Neural cell (in vitro differentiated cells): ENCODE measurements at regions not wholly inside any gene's neighbourhood (a gene's known extent, or its start where the extent isn't known, plus 50 kb on each side); places are given as distances from the start of the nearest gene placed in this dataset.

Experiments used
- H2AFZ ChIP-seq: fragments of 200-600, 300-800 bp; sonication (generic), shearing (Covaris generic); 2 replicates; pipeline ENCODE4 v1.6.0; 2014; ENCODE audit warnings: low read depth, mild to moderate bottlenecking, antibody characterized with exemption, low read length, moderate library complexity
- H3F3A ChIP-seq: fragments of 200-600 bp; shearing (Covaris generic); 2 replicates; pipeline ENCODE4 v1.6.1; 2016; ENCODE audit warnings: mild to moderate bottlenecking, moderate library complexity, mixed read lengths, antibody characterized with exemption, low read length; ENCODE audit not compliant: insufficient read depth, poor library complexity, severe bottlenecking
- H3K27ac ChIP-seq: fragments of 200-600, 300-800 bp; sonication (generic), shearing (Covaris generic); 2 replicates; pipeline ENCODE4 v1.5.1; 2014; ENCODE audit warnings: mild to moderate bottlenecking, low read length, moderate library complexity
- H3K27me3 ChIP-seq: fragments of 300-800, 200-600 bp; sonication (generic), shearing (Covaris generic); 2 replicates; pipeline ENCODE4 v1.6.0; 2014; ENCODE audit warnings: mild to moderate bottlenecking, low read depth, low read length, moderate library complexity; ENCODE audit not compliant: insufficient read depth
- H3K36me3 ChIP-seq: fragments of 300-800, 200-600 bp; sonication (generic), shearing (Covaris generic); 2 replicates; pipeline ENCODE4 v1.5.1; 2014; ENCODE audit warnings: mild to moderate bottlenecking, antibody characterized with exemption, low read length, moderate library complexity; ENCODE audit not compliant: insufficient read depth
- H3K4me2 ChIP-seq: fragments of 300-800, 200-600 bp; sonication (generic), shearing (Covaris generic); 2 replicates; pipeline ENCODE4 v1.6.0; 2014; ENCODE audit warnings: mild to moderate bottlenecking, low read length
- H3K4me3 ChIP-seq: fragments of 300-800, 200-600 bp; sonication (generic), shearing (Covaris generic); 2 replicates; pipeline ENCODE4 v1.5.1; 2014; ENCODE audit warnings: mild to moderate bottlenecking, low read length, moderate library complexity
- H3K79me2 ChIP-seq: fragments of 200-600 bp; shearing (Covaris generic); replicated peaks from 2 replicates; pipeline ENCODE4 v1.6.0; 2014; ENCODE audit warnings: mild to moderate bottlenecking, low read length, moderate library complexity; ENCODE audit not compliant: insufficient read depth
- H3K9ac ChIP-seq: fragments of 300-800, 200-600 bp; sonication (generic), shearing (Covaris generic); 2 replicates; pipeline ENCODE4 v1.6.1; 2016; ENCODE audit warnings: mild to moderate bottlenecking, low read length, mixed read lengths
- H3K9me2 ChIP-seq: fragments of 200-600 bp; shearing (Covaris generic); 2 replicates; pipeline ENCODE4 v1.6.1; 2016; ENCODE audit warnings: mild to moderate bottlenecking, low read length, mixed read lengths; ENCODE audit not compliant: insufficient read depth
- H3K9me3 ChIP-seq: fragments of 200-600, 300-800 bp; sonication (generic), shearing (Covaris generic); 2 replicates; pipeline ENCODE4 v1.6.1; 2016; ENCODE audit warnings: mild to moderate bottlenecking, mixed run types, low read length, moderate library complexity, mixed read lengths
- H4K20me1 ChIP-seq: fragments of 200-600 bp; shearing (Covaris generic); 2 replicates; pipeline ENCODE4 v1.6.1; 2016; ENCODE audit warnings: mild to moderate bottlenecking, mixed run types; ENCODE audit not compliant: insufficient read depth
- CTCF ChIP-seq: fragments of 450-650 bp; IDR thresholded peaks from 2 replicates; pipeline ENCODE4 v1.5.1; 2014; ENCODE audit warnings: antibody characterized with exemption, mild to moderate bottlenecking, moderate library complexity; ENCODE audit not compliant: poor library complexity, severe bottlenecking
- EP300 ChIP-seq: fragments of 450-650 bp; conservative IDR thresholded peaks from 2 replicates; pipeline ENCODE4 v1.6.1; 2014; ENCODE audit warnings: antibody characterized with exemption, mild to moderate bottlenecking, moderate library complexity; ENCODE audit not compliant: poor library complexity, severe bottlenecking
- EZH2 ChIP-seq: fragments of 200-600, 300-800 bp; shearing (Covaris generic), sonication (generic); IDR thresholded peaks from 2 replicates; pipeline ENCODE4 v1.6.1; 2014; ENCODE audit warnings: antibody characterized with exemption, low read length, borderline replicate concordance, mild to moderate bottlenecking; ENCODE audit not compliant: insufficient read depth, poor library complexity, severe bottlenecking
- MXI1 ChIP-seq: fragments of 450-650 bp; conservative IDR thresholded peaks from 2 replicates; pipeline ENCODE4 v1.6.1; 2014; ENCODE audit warnings: antibody characterized with exemption, mild to moderate bottlenecking; ENCODE audit not compliant: poor library complexity, severe bottlenecking
- POLR2AphosphoS5 ChIP-seq: IDR thresholded peaks from 2 replicates; pipeline ENCODE4 v1.6.1; 2012
- RAD21 ChIP-seq: fragments of 450-650 bp; conservative IDR thresholded peaks from 2 replicates; pipeline ENCODE4 v1.6.1; 2014; ENCODE audit warnings: antibody characterized with exemption, mild to moderate bottlenecking, moderate library complexity
- REST ChIP-seq: IDR thresholded peaks from 2 replicates; pipeline ENCODE4 v1.6.1; 2012; ENCODE audit warnings: borderline replicate concordance
- SMC3 ChIP-seq: fragments of 450-650 bp; conservative IDR thresholded peaks from 2 replicates; pipeline ENCODE4 v1.6.1; 2014; ENCODE audit warnings: antibody characterized with exemption, mild to moderate bottlenecking, moderate library complexity; ENCODE audit not compliant: poor library complexity
- TAF1 ChIP-seq: IDR thresholded peaks from 2 replicates; pipeline ENCODE4 v1.6.1; 2012; ENCODE audit warnings: low read depth

DNA sequence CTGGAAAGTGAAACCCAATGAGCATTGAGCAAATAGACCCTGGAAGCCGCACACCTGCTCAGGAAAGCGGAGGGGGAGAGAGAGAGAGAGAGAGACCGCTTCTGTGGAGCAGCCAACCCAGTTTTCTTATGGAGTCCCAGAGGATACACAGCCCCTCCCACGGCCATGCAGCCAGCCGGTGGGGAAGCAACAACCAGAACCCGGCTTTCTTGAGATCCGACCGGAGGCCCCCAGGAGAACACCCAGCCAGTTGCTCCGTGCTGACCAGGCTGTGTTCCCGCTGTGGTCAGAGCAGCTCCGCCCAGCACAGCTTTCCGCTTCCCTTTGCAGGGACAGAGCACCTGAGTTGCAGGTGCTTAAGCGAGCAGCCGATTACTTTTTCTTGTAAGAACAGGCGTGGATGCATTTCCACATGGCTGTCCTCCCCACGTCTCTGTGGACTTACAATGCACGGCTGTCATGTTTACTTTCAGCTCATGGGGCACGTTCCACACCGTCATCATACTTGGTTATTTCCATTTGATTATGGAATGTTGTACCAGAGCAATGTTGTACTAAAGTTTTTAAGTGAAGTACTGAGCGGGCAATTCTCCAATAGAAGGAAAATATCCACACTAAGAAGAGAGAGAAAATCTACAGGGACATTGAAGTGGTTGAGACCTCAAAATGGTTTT, 381.9 kb downstream of the THBS2 start:
- no peak for TF ChIP-seq MXI1
- Histone ChIP-seq H3K9me3 (no peaks in the 10 kb centered on the region), H4K20me1 (no peaks in the 10 kb centered on the region), H2AFZ (no peak overlapping the region), H3F3A (no peaks in the 10 kb centered on the region), H3K27ac (no peak overlapping the region), H3K79me2 (no peaks in the 10 kb centered on the region), H3K4me3 (no peak overlapping the region), H3K9ac (no peak overlapping the region), H3K9me2 (no peaks in the 10 kb centered on the region), H3K27me3 (no peaks in the 10 kb centered on the region), H3K36me3 (no peaks in the 10 kb centered on the region), H3K4me2 (no peak overlapping the region)

DNA sequence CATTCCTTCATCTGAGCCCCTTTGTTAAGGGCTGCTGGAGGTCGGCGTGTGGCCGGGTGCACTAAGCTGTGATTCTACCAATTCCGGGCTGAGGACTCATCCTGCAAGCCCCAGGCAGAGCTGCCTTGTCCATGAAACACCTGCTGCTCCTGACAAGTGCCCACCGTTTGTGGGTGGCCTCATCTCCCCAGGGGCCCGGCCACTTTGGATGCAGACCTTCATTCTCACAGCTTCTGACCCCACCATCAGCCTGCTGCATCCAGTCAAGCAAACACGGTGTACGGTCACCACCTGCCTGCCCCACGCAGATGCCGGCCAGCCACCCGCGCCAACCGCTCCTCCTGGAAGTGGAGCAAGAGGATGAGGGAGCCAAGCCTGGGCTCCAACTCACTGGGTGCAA, 382.7 kb downstream of the THBS2 start:
- H3K9me3 ChIP-seq = no peaks in the 10 kb centered on the region
- H3K79me2 ChIP-seq = no peaks in the 10 kb centered on the region
- no peaks in the 10 kb centered on the region for H3K36me3 ChIP-seq
- no peaks in the 10 kb centered on the region for H3K27me3 ChIP-seq
- no peaks in the 10 kb centered on the region for H3K9me2 ChIP-seq
- H3F3A ChIP-seq = no peaks in the 10 kb centered on the region
- no peak overlapping the region for H3K27ac ChIP-seq
- no peak overlapping the region for H3K9ac ChIP-seq
- H2AFZ ChIP-seq = no peak overlapping the region
- no peak for TF ChIP-seq CTCF
- TF ChIP-seq RAD21 = no peak
- TF ChIP-seq EZH2 = no peak
- no peak for TF ChIP-seq TAF1
- no peak for TF ChIP-seq POLR2AphosphoS5
- TF ChIP-seq SMC3 = no peak
- TF ChIP-seq EP300 = no peak
- TF ChIP-seq MXI1 = no peak
- no peak for TF ChIP-seq REST
- H4K20me1 ChIP-seq = no peaks in the 10 kb centered on the region
- H3K4me3 ChIP-seq = no peak overlapping the region
- H3K4me2 ChIP-seq = no peak overlapping the region
